RWPE1 (cell line): ENCODE measurements at regions not wholly inside any gene's neighbourhood (a gene's known extent, or its start where the extent isn't known, plus 50 kb on each side); places are given as distances from the start of the nearest gene placed in this dataset.

ENCODE experiments used
- CTCF ChIA-PET: fragments of 350-600 bp; sonication (Branson Sonifier 250); formaldehyde crosslinking; extraction: SDS; loops from one replicate; lab custom pipeline; 2021; lab: Yijun Ruan, JAX
- POLR2A ChIA-PET: fragments of 400-600 bp; formaldehyde crosslinking; extraction: SDS; loops from one replicate; lab custom pipeline; 2020; ENCODE audit warnings: antibody characterized with exemption; ENCODE audit not compliant: low non-redundant PET; lab: Yijun Ruan, JAX
- DNase-seq: peaks from one replicate; pipeline ENCODE4 v3.0.0; 2012; ENCODE audit warnings: low spot score
- H3K27ac ChIP-seq: fragments of 450-650 bp; 2 replicates; pipeline ENCODE4 v1.5.1; 2017
- TF ChIP-seq, protein P1 (sequence below): fragments of 450-650 bp; conservative IDR thresholded peaks from 2 replicates; pipeline ENCODE4 v1.5.1; 2017; ENCODE audit warnings: low read depth, mild to moderate bottlenecking

GRCh38 chr5:124652892-124653441 lies 93.5 kb downstream of the ZNF608 start:
- no peak for DNase-seq
- TF ChIP-seq, protein P1, sequence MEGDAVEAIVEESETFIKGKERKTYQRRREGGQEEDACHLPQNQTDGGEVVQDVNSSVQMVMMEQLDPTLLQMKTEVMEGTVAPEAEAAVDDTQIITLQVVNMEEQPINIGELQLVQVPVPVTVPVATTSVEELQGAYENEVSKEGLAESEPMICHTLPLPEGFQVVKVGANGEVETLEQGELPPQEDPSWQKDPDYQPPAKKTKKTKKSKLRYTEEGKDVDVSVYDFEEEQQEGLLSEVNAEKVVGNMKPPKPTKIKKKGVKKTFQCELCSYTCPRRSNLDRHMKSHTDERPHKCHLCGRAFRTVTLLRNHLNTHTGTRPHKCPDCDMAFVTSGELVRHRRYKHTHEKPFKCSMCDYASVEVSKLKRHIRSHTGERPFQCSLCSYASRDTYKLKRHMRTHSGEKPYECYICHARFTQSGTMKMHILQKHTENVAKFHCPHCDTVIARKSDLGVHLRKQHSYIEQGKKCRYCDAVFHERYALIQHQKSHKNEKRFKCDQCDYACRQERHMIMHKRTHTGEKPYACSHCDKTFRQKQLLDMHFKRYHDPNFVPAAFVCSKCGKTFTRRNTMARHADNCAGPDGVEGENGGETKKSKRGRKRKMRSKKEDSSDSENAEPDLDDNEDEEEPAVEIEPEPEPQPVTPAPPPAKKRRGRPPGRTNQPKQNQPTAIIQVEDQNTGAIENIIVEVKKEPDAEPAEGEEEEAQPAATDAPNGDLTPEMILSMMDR = no peak
- ChIA-PET CTCF (no interaction called here), POLR2A (no interaction called here)
- H3K27ac ChIP-seq = no peak overlapping the region

- TF ChIP-seq, protein P1 = no peak
- ChIA-PET CTCF (no interaction called here), POLR2A (no interaction called here)
- DNase-seq = no peak
- no peak overlapping the region for H3K27ac ChIP-seq
Measured at GRCh38 chr5:124652514-124652819, 94.0 kb downstream of the ZNF608 start.

- CTCF ChIA-PET = interaction anchor here (0.6 kb wide), 1 partner anchor 280 kb away, joined by 4 read pairs; no protein-coding TSS in a partner anchor
- peak; percentile 94 for DNase-seq
- peak overlapping the region; percentile 84 for H3K27ac ChIP-seq
- POLR2A ChIA-PET = no interaction called here
- TF ChIP-seq, protein P1 = no peak
Measured at GRCh38 chr5:124651663-124652513, 94.6 kb downstream of the ZNF608 start.

- ChIA-PET CTCF (interaction anchor here (0.6 to 0.7 kb wide), 3 partner anchors 18 to 1224 kb away, joined by 3 to 4 read pairs (median 3); no protein-coding TSS in a partner anchor), POLR2A (no interaction called here)
- TF ChIP-seq, protein P1 = no peak
- peak overlapping the region; percentile 84 for H3K27ac ChIP-seq
- DNase-seq = no peak
Measured at GRCh38 chr5:124650951-124651662, 95.3 kb downstream of the ZNF608 start.

GRCh38 chr5:124650147-124650561 lies 96.3 kb downstream of the ZNF608 start:
- TF ChIP-seq, protein P1 = no peak
- ChIA-PET CTCF (interaction anchor here (0.6 to 0.7 kb wide), 2 partner anchors 19 to 239 kb away, joined by 3 read pairs; no protein-coding TSS in a partner anchor), POLR2A (no interaction called here)
- no peak for DNase-seq
- no peak overlapping the region for H3K27ac ChIP-seq

DNA sequence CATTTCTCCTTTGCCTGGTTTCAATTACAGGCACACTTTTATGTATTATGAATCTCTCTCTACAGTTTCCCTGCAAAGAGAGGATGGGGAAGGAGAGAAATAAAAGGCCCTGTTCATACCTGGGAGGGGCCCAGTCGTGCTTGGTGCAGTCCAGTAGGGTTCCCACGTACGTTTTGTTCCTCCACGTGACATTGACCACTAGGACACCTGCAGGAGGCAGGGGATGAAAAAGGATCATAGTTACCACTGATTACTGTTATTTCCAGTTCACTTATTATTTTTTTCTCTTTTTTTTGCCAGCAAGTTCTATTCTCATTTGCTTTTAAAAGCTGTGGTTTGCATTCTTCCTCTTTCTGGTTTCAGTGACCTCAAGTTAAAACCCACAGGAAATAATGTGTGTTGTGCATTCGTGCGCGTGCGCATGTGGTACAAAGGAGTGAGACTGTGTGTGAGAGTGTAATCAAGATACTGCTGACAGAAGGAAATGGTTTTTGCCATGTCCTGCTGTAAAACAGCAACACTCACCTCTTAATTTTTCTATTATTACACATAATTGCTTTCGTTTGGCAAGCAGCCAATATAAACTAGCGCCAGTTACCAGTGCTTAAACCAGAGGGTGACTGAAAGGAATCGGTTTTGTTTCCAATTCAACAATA lies 96.8 kb downstream of the ZNF608 start:
- POLR2A ChIA-PET = no interaction called here
- peak; percentile 54 for DNase-seq
- CTCF ChIA-PET = interaction anchor here (0.6 kb wide), 1 partner anchor 238 kb away, joined by 3 read pairs; no protein-coding TSS in a partner anchor
- H3K27ac ChIP-seq = no peak overlapping the region; the same call in 1 of the 2 replicates
- TF ChIP-seq, protein P1 = no peak
